Neuronal stem cell (in vitro differentiated cells): ENCODE measurements at regions not wholly inside any gene's neighbourhood (a gene's known extent, or its start where the extent isn't known, plus 50 kb on each side); places are given as distances from the start of the nearest gene placed in this dataset.

Source experiments
- DNase-seq: peaks from one replicate; pipeline ENCODE4 v3.0.0-alpha.2; 2013; ENCODE audit warnings: low spot score
- H2AFZ ChIP-seq: one replicate; pipeline ENCODE4 v1.6.1; 2013; ENCODE audit warnings: mild to moderate bottlenecking, low read length, inconsistent platforms
- H2AK5ac ChIP-seq: 2 replicates; pipeline ENCODE4 v1.6.1; 2013; ENCODE audit warnings: low read depth, mild to moderate bottlenecking, inconsistent platforms, low read length, moderate library complexity, mixed read lengths
- H2BK120ac ChIP-seq: 2 replicates; pipeline ENCODE4 v1.6.1; 2013; ENCODE audit warnings: low read depth, mild to moderate bottlenecking, inconsistent platforms, low read length, moderate library complexity, mixed read lengths
- H2BK12ac ChIP-seq: one replicate; pipeline ENCODE4 v1.6.1; 2013; ENCODE audit warnings: low read length, inconsistent platforms
- H2BK15ac ChIP-seq: 2 replicates; pipeline ENCODE4 v1.6.1; 2013; ENCODE audit warnings: mild to moderate bottlenecking, low read length, inconsistent platforms, mixed read lengths
- H2BK5ac ChIP-seq: one replicate; pipeline ENCODE4 v1.6.1; 2013; ENCODE audit warnings: inconsistent platforms, mild to moderate bottlenecking, low read length, moderate library complexity
- H3K14ac ChIP-seq: one replicate; pipeline ENCODE4 v1.6.1; 2013; ENCODE audit warnings: low read length, inconsistent platforms
- H3K18ac ChIP-seq: 2 replicates; pipeline ENCODE4 v1.6.1; 2013; ENCODE audit warnings: low read length, inconsistent platforms
- H3K23ac ChIP-seq: 2 replicates; pipeline ENCODE4 v1.6.1; 2013; ENCODE audit warnings: low read depth, mild to moderate bottlenecking, mixed read lengths, low read length, inconsistent platforms; ENCODE audit not compliant: poor library complexity
- H3K27ac ChIP-seq: replicated peaks from 3 replicates; pipeline ENCODE4 v1.5.1; 2013; ENCODE audit warnings: low read length, inconsistent platforms
- H3K27me3 ChIP-seq, 3 experiments: 2 replicates each; pipeline ENCODE4 v1.6.1; 2013; ENCODE audit warnings: low read length in 3 of 3, mild to moderate bottlenecking in 2 of 3, inconsistent platforms in 1 of 3, low read depth in 1 of 3, mixed read lengths in 1 of 3, moderate library complexity in 1 of 3; ENCODE audit not compliant: control insufficient read depth in 3 of 3, insufficient read depth in 3 of 3
- H3K36me3 ChIP-seq, 2 donors: replicated peaks in 1 of 2; 2 replicates each; pipeline ENCODE4 v1.6.1; 2013; ENCODE audit warnings: low read length in 2 of 2; ENCODE audit not compliant: control insufficient read depth in 2 of 2, insufficient read depth in 2 of 2
- H3K4ac ChIP-seq: 2 replicates; pipeline ENCODE4 v1.6.1; 2013; ENCODE audit warnings: inconsistent platforms, mild to moderate bottlenecking, low read length, moderate library complexity
- H3K4me1 ChIP-seq, 2 donors: 1 replicate in 1 of 2; 2 replicates in 1 of 2; pipeline ENCODE4 v1.6.1; 2013; ENCODE audit warnings: low read length in 2 of 2, low read depth in 1 of 2; ENCODE audit not compliant: control insufficient read depth in 2 of 2, insufficient read depth in 1 of 2
- H3K4me2 ChIP-seq: one replicate; pipeline ENCODE4 v1.6.1; 2013; ENCODE audit warnings: mild to moderate bottlenecking, low read length, inconsistent platforms; ENCODE audit not compliant: insufficient read depth, poor library complexity, severe bottlenecking
- H3K4me3 ChIP-seq, 2 donors: 2 replicates each; pipeline ENCODE4 v1.5.1; 2013; ENCODE audit warnings: low read length in 2 of 2, mild to moderate bottlenecking in 2 of 2, inconsistent platforms in 1 of 2, moderate library complexity in 1 of 2
- H3K79me1 ChIP-seq: one replicate; pipeline ENCODE4 v1.6.1; 2013; ENCODE audit warnings: low read depth, mild to moderate bottlenecking, inconsistent platforms, low read length, moderate library complexity
- H3K9ac ChIP-seq: one replicate; pipeline ENCODE4 v1.6.1; 2013; ENCODE audit warnings: mild to moderate bottlenecking, low read depth, low read length, inconsistent platforms; ENCODE audit not compliant: poor library complexity
- H3K9me3 ChIP-seq, 2 donors: replicated peaks in 1 of 2; 2 replicates each; pipeline versions ENCODE3 to v1.6.1; 2013; ENCODE audit warnings: low read length in 2 of 2, mild to moderate bottlenecking in 2 of 2, inconsistent platforms in 1 of 2, low read depth in 1 of 2, mixed read lengths in 1 of 2, moderate library complexity in 1 of 2; ENCODE audit not compliant: control insufficient read depth in 2 of 2, insufficient read depth in 1 of 2
- H4K8ac ChIP-seq: one replicate; pipeline ENCODE4 v1.6.1; 2013; ENCODE audit warnings: low read depth, mild to moderate bottlenecking, inconsistent platforms, low read length, moderate library complexity
- H4K91ac ChIP-seq: one replicate; pipeline ENCODE4 v1.6.1; 2013; ENCODE audit warnings: low read length, low read depth, mild to moderate bottlenecking, inconsistent platforms; ENCODE audit not compliant: poor library complexity
- WGBS, 2 donors: extraction: QIAGEN DNeasy Blood & Tissue Kit; methylation state at CpG; one replicate each; pipeline ENCODE4 v1.1.7; 2013; ENCODE audit warnings: missing lambda C conversion rate in 2 of 2, mixed read lengths in 1 of 2; ENCODE audit not compliant: insufficient read length in 2 of 2, insufficient replicate concordance in 1 of 2; ENCODE audit errors: extremely low coverage in 2 of 2; 5-methylcytosine and 5-hydroxymethylcytosine counted together

DNA sequence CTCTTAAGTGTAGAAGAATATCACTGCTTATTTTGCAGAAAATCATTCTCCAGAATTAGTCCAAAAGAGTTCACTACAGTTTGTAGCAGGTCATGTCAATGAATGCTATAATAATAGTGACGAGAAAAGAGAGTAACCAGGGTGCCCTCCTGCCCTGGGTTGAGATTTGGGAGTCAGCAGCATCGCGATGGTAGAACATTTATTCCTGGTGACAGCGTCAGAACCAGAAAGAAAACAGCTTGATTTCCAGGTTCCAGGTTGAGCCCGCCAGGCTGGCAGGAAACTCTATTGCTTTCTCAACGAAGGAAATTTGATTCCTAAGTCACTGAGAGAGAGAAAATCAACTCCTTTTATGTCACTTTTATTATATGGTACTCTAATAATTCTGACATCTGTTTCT is 550.3 kb downstream of the QKI start:
- Histone ChIP-seq H3K18ac (no peak overlapping the region), H4K8ac (no peak overlapping the region), H2AFZ (no peak overlapping the region), H3K79me1 (no peaks in the 10 kb centered on the region), H2BK120ac (no peak overlapping the region), H3K4me2 (no peak overlapping the region), H2BK12ac (no peak overlapping the region), H2BK5ac (no peak overlapping the region), H2BK15ac (no peak overlapping the region), H3K27ac (no peak overlapping the region), H3K27me3 (no peaks in the 10 kb centered on the region), H4K91ac (no peak overlapping the region), H3K23ac (no peak overlapping the region), H2AK5ac (no peak overlapping the region), H3K4me1 (peaks cover 0 to 14% of the 10 kb centered on the region in 2 donors), H3K36me3 (no peaks in the 10 kb centered on the region), H3K9ac (no peak overlapping the region), H3K4ac (no peak overlapping the region), H3K9me3 (no peaks in the 10 kb centered on the region), H3K14ac (no peak overlapping the region), H3K4me3 (no peak overlapping the region)
- no peak for DNase-seq
- no CpG with 5 or more reads among the region's 6 CpGs for WGBS, 2 donors

DNA sequence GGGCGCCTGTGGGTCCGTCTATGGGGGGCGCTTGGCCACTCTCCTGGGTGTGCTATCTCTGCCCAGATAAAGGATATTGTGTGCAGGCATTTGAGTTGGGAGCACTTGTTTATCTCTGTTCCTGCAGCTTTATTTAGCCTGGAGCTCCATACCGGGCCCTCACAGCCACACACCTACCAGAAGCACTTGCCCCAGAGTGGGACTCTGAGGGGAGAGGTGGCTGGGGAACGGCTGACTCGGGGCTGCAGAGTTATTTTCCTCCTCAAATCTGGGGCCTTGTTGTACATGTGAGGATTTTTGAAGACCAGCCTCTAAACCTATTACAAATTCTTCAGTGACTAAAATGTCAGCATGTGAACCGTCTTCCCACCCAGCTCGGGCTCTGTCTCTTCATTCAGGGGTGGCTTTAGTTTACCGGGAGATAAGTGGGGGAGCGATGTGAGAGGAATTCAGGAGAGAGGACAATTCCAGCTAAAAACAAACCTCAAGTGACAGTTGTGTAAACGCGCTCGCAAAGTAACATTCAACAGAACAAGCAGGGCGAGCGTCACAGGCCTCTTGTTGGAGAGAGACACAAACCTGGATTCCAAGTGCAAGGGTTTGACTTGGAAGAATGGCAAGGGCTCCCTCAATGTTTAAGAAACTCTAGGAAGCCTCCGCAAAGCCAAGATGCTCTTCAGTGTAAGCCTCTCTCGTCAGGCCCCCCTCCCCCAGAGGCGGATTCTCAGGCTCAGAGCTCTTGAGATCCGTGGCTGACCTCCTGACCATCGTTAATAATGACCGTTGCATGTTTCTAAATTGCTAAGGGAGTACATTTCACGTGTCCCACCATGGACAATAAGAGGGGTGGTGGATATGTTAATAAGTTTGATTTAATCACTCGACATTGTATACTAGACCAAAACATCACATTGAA is 548.9 kb downstream of the QKI start:
- Histone ChIP-seq H3K18ac (peak overlapping the region; percentile 22), H3K79me1 (no peaks in the 10 kb centered on the region), H3K4me3 (no peak overlapping the region), H3K4me2 (no peak overlapping the region), H2AFZ (peak overlapping the region; percentile 68), H2BK12ac (no peak overlapping the region), H3K36me3 (no peaks in the 10 kb centered on the region), H3K14ac (no peak overlapping the region), H4K91ac (no peak overlapping the region), H3K9ac (no peak overlapping the region), H3K4me1 (peaks cover 6 to 17% of the 10 kb centered on the region in 2 donors), H4K8ac (no peak overlapping the region), H3K4ac (no peak overlapping the region), H2BK5ac (no peak overlapping the region), H2BK15ac (no peak overlapping the region), H3K23ac (no peak overlapping the region), H3K27ac (no peak overlapping the region), H2BK120ac (no peak overlapping the region), H2AK5ac (no peak overlapping the region), H3K27me3 (no peaks in the 10 kb centered on the region), H3K9me3 (no peaks in the 10 kb centered on the region)
- no peak for DNase-seq
- WGBS, 2 donors: no CpG with 5 or more reads among the region's 23 CpGs

DNA sequence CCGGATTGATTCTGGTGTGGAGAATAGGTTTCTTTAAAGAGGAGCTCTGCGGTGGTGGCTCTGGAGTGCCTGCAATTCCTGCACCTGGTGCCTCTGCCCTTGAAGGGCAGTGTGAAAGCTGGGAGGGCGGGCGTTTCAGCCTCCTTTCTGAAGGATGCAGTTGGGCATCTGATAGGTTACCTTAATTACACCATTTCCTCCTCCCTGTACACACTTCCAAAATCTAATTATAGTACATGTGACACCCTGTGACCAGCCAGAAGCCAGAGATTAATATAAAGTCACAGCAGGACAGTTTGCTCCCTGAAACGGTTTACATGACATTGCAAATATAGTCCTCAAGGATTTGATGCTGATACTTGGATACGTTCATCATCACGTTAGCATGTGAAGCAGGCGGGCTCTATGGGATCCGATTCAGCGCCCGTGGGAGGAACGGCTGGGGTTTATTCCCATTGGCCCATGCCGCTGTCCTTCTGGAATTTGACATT is 548.2 kb downstream of the QKI start:
- Histone ChIP-seq H4K8ac (no peak overlapping the region), H3K4me3 (no peak overlapping the region), H2BK5ac (no peak overlapping the region), H2AFZ (no peak overlapping the region), H3K23ac (no peak overlapping the region), H3K27ac (no peak overlapping the region), H3K4ac (no peak overlapping the region), H3K18ac (no peak overlapping the region), H2BK12ac (no peak overlapping the region), H3K4me1 (peaks cover 13 to 19% of the 10 kb centered on the region in 2 donors), H3K14ac (no peak overlapping the region), H3K9ac (no peak overlapping the region), H3K36me3 (no peaks in the 10 kb centered on the region), H2BK15ac (no peak overlapping the region), H3K9me3 (no peaks in the 10 kb centered on the region), H3K27me3 (no peaks in the 10 kb centered on the region), H3K79me1 (no peaks in the 10 kb centered on the region), H2BK120ac (no peak overlapping the region), H4K91ac (no peak overlapping the region), H3K4me2 (no peak overlapping the region), H2AK5ac (no peak overlapping the region)
- WGBS, 2 donors: no CpG with 5 or more reads among the region's 13 CpGs
- no peak for DNase-seq

DNA sequence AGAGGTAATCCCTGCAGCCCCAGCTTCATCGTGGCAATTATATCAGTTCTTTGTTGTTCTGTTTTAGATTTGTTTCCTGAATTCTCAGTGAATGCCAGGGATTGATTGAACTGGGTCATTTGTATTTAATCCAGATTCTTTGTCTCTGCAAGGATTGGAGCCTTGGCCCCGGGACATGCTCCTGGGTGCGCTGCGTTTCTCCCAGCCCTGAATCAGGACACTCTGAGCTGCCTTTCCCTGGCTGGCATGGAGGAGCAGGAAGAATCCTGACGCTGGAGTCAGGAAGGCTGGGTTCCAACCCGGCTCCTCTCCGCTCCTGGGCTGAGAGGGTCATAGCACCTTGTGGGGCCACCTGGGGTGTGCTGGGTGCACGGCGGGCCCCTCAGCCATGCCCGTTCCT is 545.6 kb downstream of the QKI start:
- Histone ChIP-seq H3K79me1 (no peaks in the 10 kb centered on the region), H3K36me3 (no peaks in the 10 kb centered on the region), H3K23ac (no peak overlapping the region), H2AK5ac (no peak overlapping the region), H3K9ac (peak overlapping the region; percentile 1), H3K27me3 (no peaks in the 10 kb centered on the region), H3K4me3 (no peak overlapping the region), H3K27ac (no peak overlapping the region), H2BK12ac (no peak overlapping the region), H4K8ac (no peak overlapping the region), H4K91ac (no peak overlapping the region), H2BK15ac (peak overlapping the region; percentile 86), H3K14ac (no peak overlapping the region), H3K4ac (peak overlapping the region; percentile 59), H3K4me2 (no peak overlapping the region), H3K18ac (peak overlapping the region; percentile 89), H2AFZ (no peak overlapping the region), H3K9me3 (no peaks in the 10 kb centered on the region), H2BK5ac (no peak overlapping the region), H2BK120ac (no peak overlapping the region), H3K4me1 (peaks cover 13 to 19% of the 10 kb centered on the region in 2 donors)
- DNase-seq: no peak
- no CpG with 5 or more reads among the region's 10 CpGs for WGBS, 2 donors
